ENCODE measurements at regions not wholly inside any gene's neighbourhood (a gene's known extent, or its start where the extent isn't known, plus 50 kb on each side); places are given as distances from the start of the nearest gene placed in this dataset.
"Not testable (repeated sequence)": the region's sequence is repeated elsewhere in the genome, so short reads cannot be mapped to it uniquely, and the experiment has no call there.

DNA sequence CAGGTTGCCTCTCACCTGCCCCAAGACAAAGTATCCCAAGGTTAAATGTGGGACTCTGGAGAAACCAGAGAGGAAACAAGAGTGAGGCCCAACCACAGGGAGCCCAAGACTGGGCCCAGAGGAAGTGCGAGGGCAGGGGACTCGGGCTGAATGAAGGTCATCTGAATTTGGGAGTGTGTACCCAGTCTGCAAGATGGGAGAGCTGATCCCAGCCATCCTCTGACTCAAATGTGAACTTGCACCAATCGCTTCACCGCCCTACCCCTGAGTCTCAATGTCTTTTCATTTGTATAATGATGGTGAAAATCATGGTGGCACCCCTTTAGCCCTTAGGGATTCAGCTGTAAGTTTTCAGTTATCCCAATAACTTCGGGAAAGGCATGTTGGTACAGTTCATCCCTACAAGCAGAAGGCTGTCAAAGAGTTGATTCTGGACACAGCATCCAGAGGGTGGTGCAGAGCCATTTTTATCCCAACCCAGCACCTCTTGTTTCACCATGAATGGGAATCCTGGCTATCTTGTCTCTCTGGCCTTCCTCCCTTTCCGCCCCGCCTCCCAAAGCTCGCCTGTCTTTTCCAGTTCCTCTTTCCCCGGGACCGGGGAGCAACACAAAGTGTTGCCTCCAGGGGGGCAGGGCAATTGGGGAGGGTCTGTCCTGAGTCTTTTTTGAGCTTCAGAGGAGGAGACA is 123.4 kb downstream of the NUFIP1 start:
- intact Hi-C loops (cut with micrococcal nuclease): no loop called here
- no peak overlapping the region for H3K27ac Mint-ChIP-seq
- no peaks in the 10 kb centered on the region for H3K9me3 Mint-ChIP-seq
- no peaks in the 10 kb centered on the region for H3K36me3 Mint-ChIP-seq (ENCODE audit: low read depth)
- no peak for DNase-seq (ENCODE audit: low spot score)
- H3K4me3 Mint-ChIP-seq (ENCODE audit: low read depth): no peak overlapping the region
- H3K4me1 Mint-ChIP-seq (ENCODE audit: low read depth): peaks cover 4% of the 10 kb centered on the region
- H3K27me3 Mint-ChIP-seq (ENCODE audit: low read depth): peaks cover 8% of the 10 kb centered on the region

DNA sequence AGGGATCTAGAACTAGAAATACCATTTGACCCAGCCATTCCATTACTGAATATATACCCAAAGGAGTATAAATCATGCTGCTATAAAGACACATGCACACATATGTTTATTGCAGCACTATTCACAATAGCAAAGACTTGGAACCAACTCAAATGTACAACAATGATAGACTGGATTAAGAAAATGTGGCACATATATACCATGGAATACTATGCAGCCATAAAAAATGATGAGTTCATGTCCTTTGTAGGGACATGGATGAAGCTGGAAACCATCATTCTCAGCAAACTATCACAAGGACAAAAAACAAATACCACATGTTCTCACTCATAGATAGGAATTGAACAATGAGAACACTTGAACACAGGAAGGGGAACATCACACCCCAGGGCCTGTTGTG is 125.6 kb downstream of the NUFIP1 start:
- H3K4me3 Mint-ChIP-seq (ENCODE audit: low read depth); H3K4me1 Mint-ChIP-seq (ENCODE audit: low read depth); H3K27ac Mint-ChIP-seq; DNase-seq (ENCODE audit: low spot score); H3K9me3 Mint-ChIP-seq; intact Hi-C loops (cut with micrococcal nuclease); H3K27me3 Mint-ChIP-seq (ENCODE audit: low read depth); H3K36me3 Mint-ChIP-seq (ENCODE audit: low read depth): not testable (repeated sequence)

GRCh38 chr13:44860454-44860853 is 128.8 kb downstream of the NUFIP1 start:
- no peaks in the 10 kb centered on the region for H3K36me3 Mint-ChIP-seq (ENCODE audit: low read depth)
- H3K9me3 Mint-ChIP-seq: no peaks in the 10 kb centered on the region
- H3K4me3 Mint-ChIP-seq (ENCODE audit: low read depth): no peak overlapping the region
- no peak overlapping the region for H3K27ac Mint-ChIP-seq
- intact Hi-C loops (cut with micrococcal nuclease): no loop called here
- no peaks in the 10 kb centered on the region for H3K4me1 Mint-ChIP-seq (ENCODE audit: low read depth)
- peaks cover 10% of the 10 kb centered on the region for H3K27me3 Mint-ChIP-seq (ENCODE audit: low read depth)
- DNase-seq (ENCODE audit: low spot score): no peak

GRCh38 chr13:44857736-44858135 is 131.5 kb downstream of the NUFIP1 start:
- H3K4me3 Mint-ChIP-seq (ENCODE audit: low read depth): no peak overlapping the region
- H3K27ac Mint-ChIP-seq: no peak overlapping the region
- H3K27me3 Mint-ChIP-seq (ENCODE audit: low read depth): peaks cover 15% of the 10 kb centered on the region
- no peaks in the 10 kb centered on the region for H3K4me1 Mint-ChIP-seq (ENCODE audit: low read depth)
- H3K9me3 Mint-ChIP-seq: no peaks in the 10 kb centered on the region
- H3K36me3 Mint-ChIP-seq (ENCODE audit: low read depth): no peaks in the 10 kb centered on the region
- intact Hi-C loops (cut with micrococcal nuclease): no loop called here
- DNase-seq (ENCODE audit: low spot score): no peak

- no peak for DNase-seq (ENCODE audit: low spot score)
These were observed 132.2 kb downstream of the NUFIP1 start for GRCh38 chr13:44857061-44857460.

DNA sequence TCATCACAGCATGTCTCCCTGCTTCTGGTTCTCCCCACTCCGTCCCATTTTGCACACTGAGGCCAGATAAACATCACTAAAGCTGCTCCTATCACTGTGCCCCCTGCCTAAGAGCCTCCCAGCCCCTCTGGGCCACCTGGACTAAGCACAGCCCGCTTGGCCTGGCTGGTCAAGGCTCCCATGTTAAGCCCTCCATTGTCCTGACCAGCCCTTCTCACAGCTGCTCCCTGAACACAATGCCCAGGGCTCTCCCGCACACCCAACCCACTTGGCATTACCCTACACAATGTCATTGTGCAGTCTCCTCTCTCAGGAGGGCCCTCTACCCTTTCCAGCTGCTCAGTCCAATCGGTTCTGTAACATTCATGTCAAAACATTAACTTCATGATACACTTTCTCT is 133.4 kb downstream of the NUFIP1 start:
- Mint-ChIP-seq H3K36me3 (ENCODE audit: low read depth) (no peaks in the 10 kb centered on the region), H3K4me3 (ENCODE audit: low read depth) (no peak overlapping the region), H3K27ac (no peak overlapping the region), H3K4me1 (ENCODE audit: low read depth) (no peaks in the 10 kb centered on the region), H3K9me3 (no peaks in the 10 kb centered on the region), H3K27me3 (ENCODE audit: low read depth) (peaks cover 15% of the 10 kb centered on the region)
- DNase-seq (ENCODE audit: low spot score): no peak
- intact Hi-C loops (cut with micrococcal nuclease): no loop called here

More at GRCh38 chr13:44857061-44857460, 132.2 kb downstream of the NUFIP1 start:
- Mint-ChIP-seq H3K36me3 (ENCODE audit: low read depth) (no peaks in the 10 kb centered on the region), H3K4me1 (ENCODE audit: low read depth) (no peaks in the 10 kb centered on the region), H3K4me3 (ENCODE audit: low read depth) (no peak overlapping the region), H3K27me3 (ENCODE audit: low read depth) (peaks cover 15% of the 10 kb centered on the region), H3K27ac (no peak overlapping the region), H3K9me3 (no peaks in the 10 kb centered on the region)
- intact Hi-C loops (cut with micrococcal nuclease): no loop called here

GRCh38 chr13:44854313-44855060 is 134.8 kb downstream of the NUFIP1 start:
- intact Hi-C loops (cut with micrococcal nuclease): no loop called here
- Mint-ChIP-seq H3K27me3 (ENCODE audit: low read depth) (peaks cover 15% of the 10 kb centered on the region), H3K4me3 (ENCODE audit: low read depth) (no peak overlapping the region), H3K36me3 (ENCODE audit: low read depth) (no peaks in the 10 kb centered on the region), H3K9me3 (no peaks in the 10 kb centered on the region), H3K27ac (no peak overlapping the region), H3K4me1 (ENCODE audit: low read depth) (no peaks in the 10 kb centered on the region)
- DNase-seq (ENCODE audit: low spot score): no peak

DNA sequence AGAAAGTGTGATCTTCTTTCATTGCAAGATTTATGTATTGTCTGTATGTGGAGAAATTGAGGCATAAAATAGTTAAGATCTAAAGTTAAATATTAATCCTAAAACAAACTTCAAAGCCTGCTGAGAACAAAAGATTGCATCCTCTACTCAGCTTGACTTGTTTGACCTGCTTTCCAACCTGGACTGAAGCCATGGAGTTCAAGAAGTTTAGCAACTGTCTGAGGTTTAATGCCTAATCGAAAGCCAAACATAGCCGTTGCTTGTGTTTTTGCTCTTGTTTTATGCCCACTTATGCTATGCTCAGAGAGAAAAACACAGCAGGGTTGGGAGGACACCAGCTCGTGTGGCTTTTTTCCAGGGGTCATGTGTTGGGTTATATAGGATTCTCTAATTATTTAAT is 135.6 kb downstream of the NUFIP1 start:
- Mint-ChIP-seq H3K4me1 (ENCODE audit: low read depth) (no peaks in the 10 kb centered on the region), H3K4me3 (ENCODE audit: low read depth) (no peak overlapping the region), H3K9me3 (no peaks in the 10 kb centered on the region), H3K27ac (no peak overlapping the region), H3K27me3 (ENCODE audit: low read depth) (peaks cover 18% of the 10 kb centered on the region), H3K36me3 (ENCODE audit: low read depth) (no peaks in the 10 kb centered on the region)
- intact Hi-C loops (cut with micrococcal nuclease): no loop called here
- DNase-seq (ENCODE audit: low spot score): no peak

GRCh38 chr13:44848920-44849676 is 140.2 kb downstream of the NUFIP1 start:
- intact Hi-C loops (cut with micrococcal nuclease): no loop called here
- no peak for DNase-seq (ENCODE audit: low spot score)
- H3K4me3 Mint-ChIP-seq (ENCODE audit: low read depth): no peak overlapping the region
- H3K27me3 Mint-ChIP-seq (ENCODE audit: low read depth): peaks cover 12% of the 10 kb centered on the region
- H3K36me3 Mint-ChIP-seq (ENCODE audit: low read depth): no peaks in the 10 kb centered on the region
- H3K9me3 Mint-ChIP-seq: no peaks in the 10 kb centered on the region
- no peaks in the 10 kb centered on the region for H3K4me1 Mint-ChIP-seq (ENCODE audit: low read depth)
- no peak overlapping the region for H3K27ac Mint-ChIP-seq

DNA sequence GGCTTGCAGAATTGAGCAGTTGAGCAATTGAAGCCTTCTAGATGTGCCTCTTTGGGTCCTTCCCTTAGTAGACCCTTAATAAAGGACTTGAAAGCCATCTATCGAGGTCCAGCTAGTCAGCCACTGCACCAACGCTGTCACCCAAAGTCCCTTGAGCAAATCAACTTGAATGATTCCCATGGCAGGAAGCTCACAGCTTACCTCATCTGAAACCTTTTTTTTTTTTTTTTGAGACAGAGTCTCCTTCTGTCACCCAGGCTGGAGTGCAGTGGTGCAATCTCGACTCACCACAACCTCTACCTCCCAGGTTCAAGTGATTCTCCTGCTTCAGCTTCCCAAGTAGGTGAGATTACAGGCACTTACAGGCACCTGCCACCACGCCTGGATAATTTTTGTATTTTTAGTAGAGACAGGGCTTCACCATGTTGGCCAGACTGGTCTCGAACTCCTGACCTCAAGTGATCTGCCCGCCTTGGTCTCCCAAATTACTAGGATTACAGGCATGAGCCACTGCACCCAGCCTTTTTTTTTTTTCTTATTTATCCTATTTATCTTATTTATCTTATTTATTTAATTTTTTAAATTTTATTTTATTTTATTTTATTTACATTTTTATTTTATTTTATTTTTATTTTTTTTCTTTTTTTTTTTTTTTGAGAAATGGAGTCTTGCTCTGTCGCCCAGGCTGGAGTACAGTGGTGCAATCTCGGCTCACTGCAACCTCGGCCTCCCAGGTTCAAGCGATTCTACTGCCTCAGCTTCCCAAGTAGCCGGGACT is 143.8 kb downstream of the NUFIP1 start:
- DNase-seq (ENCODE audit: low spot score); H3K36me3 Mint-ChIP-seq (ENCODE audit: low read depth); H3K9me3 Mint-ChIP-seq; H3K27ac Mint-ChIP-seq; H3K4me3 Mint-ChIP-seq (ENCODE audit: low read depth); H3K4me1 Mint-ChIP-seq (ENCODE audit: low read depth); intact Hi-C loops (cut with micrococcal nuclease): not testable (repeated sequence)
- H3K27me3 Mint-ChIP-seq (ENCODE audit: low read depth): peaks cover 12% of the 10 kb centered on the region

GRCh38 chr13:44844786-44845185 is 144.5 kb downstream of the NUFIP1 start:
- H3K9me3 Mint-ChIP-seq: no peaks in the 10 kb centered on the region
- no peak for DNase-seq (ENCODE audit: low spot score)
- no peak overlapping the region for H3K27ac Mint-ChIP-seq
- peaks cover 7% of the 10 kb centered on the region for H3K4me1 Mint-ChIP-seq (ENCODE audit: low read depth)
- H3K27me3 Mint-ChIP-seq (ENCODE audit: low read depth): peaks cover 15% of the 10 kb centered on the region
- intact Hi-C loops (cut with micrococcal nuclease): no loop called here
- H3K36me3 Mint-ChIP-seq (ENCODE audit: low read depth): no peaks in the 10 kb centered on the region
- H3K4me3 Mint-ChIP-seq (ENCODE audit: low read depth): no peak overlapping the region

DNA sequence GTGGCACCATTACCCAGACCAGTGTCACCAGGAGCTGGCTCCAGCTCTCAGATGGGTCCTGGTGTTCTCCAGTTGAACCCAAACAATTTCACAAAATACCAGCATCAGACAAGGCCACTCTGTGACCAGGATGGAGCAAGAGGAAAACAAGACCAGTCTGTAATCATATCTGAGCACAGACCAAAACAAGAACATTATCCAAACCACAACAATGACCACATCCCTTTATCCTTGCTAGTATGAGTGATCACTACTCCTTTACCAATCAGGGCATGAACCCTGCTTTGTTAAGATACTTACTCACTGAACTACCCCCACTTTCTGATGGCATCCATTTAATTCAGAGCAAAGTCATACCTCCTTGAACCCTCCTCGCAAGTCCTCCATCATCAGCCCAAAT is 145.9 kb downstream of the NUFIP1 start:
- H3K27me3 Mint-ChIP-seq (ENCODE audit: low read depth): peaks cover 13% of the 10 kb centered on the region

More for the DNA sequence above, 145.9 kb downstream of the NUFIP1 start:
- no peaks in the 10 kb centered on the region for H3K9me3 Mint-ChIP-seq
- no peak overlapping the region for H3K4me3 Mint-ChIP-seq (ENCODE audit: low read depth)
- no peak for DNase-seq (ENCODE audit: low spot score)
- H3K4me1 Mint-ChIP-seq (ENCODE audit: low read depth): peaks cover 7% of the 10 kb centered on the region
- H3K36me3 Mint-ChIP-seq (ENCODE audit: low read depth): no peaks in the 10 kb centered on the region
- no peak overlapping the region for H3K27ac Mint-ChIP-seq
- intact Hi-C loops (cut with micrococcal nuclease): no loop called here
